GM19438 (cell line): ENCODE measurements at regions not wholly inside any gene's neighbourhood (a gene's known extent, or its start where the extent isn't known, plus 50 kb on each side); places are given as distances from the start of the nearest gene placed in this dataset.

Experiments used
- ATAC-seq: cut with Tn5 transposase; IDR thresholded peaks from one replicate; pipeline ENCODE4 v1.9.1; 2021; ENCODE audit warnings: low read depth; ENCODE audit not compliant: unreplicated experiment

DNA sequence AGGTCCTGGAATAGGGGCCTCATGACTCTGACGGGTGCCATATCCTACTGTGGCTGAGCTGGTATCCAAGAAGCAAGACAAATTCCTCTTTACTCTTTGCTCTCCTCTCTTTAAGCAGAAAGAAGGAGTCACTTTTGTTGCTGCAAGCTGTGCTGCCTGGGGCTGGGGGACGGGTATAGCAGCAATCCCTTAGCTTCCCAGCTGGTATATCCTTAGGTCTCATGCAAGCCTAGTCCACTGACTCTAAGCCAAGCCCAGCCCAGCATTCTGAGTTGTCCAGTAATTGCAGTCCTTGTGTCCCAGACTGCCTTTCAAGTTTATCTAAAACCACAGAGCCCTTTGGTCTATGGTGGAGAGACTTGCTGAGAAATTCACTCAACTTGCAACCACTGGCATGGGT lies 893.0 kb upstream of the PRR20A start:
- ATAC-seq, result no peak

GRCh38 chr13:56271686-56272085 lies 869.0 kb upstream of the PRR20A start:
- ATAC-seq, result no peak

- ATAC-seq, result no peak
Measured at GRCh38 chr13:56283262-56283828, 857.4 kb upstream of the PRR20A start.

- ATAC-seq, result no peak
Measured at GRCh38 chr13:56299650-56300049, 841.1 kb upstream of the PRR20A start.

- no peak for ATAC-seq
Measured at GRCh38 chr13:56314765-56315164, 826.0 kb upstream of the PRR20A start.

DNA sequence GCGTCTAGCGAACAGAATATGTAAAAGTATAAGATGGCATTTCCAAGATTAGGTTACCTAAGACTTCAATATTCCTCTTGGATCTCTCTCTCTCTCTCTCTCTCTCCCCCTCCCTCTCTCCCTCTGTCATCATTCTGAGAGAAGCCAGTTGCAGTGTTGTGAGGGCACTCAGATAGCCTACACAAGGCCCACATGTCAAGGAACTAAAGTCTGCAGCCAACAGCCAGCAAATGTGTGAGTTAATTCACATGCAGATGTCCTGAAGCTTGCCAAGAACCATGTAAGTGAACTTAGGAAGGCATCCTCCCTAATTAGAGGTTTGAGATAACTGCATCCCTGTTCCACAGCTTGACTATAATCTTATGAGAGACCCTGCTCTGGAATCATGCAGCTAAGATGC lies 822.9 kb upstream of the PRR20A start:
- ATAC-seq, result no peak

DNA sequence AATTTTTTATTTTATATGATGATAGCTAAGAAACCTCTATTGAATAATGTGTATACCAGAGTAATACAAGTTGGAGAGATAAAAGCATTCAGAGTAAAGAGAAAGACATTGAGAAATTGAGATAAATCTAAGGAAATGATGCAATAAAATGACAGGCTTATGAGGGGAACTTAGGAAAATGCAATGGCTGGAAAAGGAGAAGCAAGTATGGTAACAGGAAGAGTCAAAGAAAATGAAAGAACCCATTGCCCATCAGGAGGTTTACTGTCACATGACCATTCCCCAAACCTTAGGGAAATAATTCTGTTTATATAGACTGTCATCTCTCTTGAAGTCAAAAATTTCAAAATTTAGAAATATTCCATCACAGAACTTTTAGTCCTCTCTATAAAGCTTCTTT lies 808.0 kb upstream of the PRR20A start:
- ATAC-seq, result no peak

DNA sequence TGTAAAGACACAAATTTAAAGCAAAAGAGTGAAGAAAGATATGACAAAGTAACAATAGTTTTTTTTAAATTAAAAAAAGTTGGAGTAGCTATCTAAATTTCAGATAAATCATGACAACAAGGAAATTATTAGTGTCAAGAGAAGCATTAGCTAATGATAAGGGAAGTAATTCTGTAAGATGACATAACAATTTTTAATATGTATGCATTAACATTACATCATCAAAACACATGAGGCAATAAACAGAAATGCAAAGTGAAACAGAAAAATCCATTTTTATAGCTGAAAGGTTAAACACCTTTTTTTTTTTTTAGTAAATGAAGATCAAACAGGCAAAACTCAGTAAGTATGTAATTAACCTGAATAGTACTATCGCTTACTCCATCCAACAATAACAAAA lies 804.9 kb upstream of the PRR20A start:
- ATAC-seq, result no peak

- ATAC-seq, result no peak
Measured at GRCh38 chr13:56338421-56338820, 802.3 kb upstream of the PRR20A start.

DNA sequence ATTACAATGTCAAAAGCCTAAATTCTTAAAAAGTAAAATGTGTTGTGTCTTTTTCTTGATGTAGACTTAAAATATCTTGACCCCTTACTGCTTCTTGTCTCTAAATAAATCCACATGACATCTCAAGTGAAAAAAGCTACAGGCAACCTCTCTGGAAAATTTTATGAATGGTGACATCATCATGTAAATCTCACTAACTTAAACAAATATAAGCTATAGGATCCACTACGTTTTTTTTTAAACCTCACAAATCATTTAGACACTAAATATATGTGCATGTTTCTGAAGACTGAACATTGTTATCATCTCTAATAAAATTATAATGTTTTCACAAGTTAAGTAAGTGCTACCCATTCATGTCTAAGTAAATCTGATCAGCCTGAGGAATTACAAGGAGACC lies 793.7 kb upstream of the PRR20A start:
- ATAC-seq, result no peak

GRCh38 chr13:56349866-56350265 lies 790.9 kb upstream of the PRR20A start:
- ATAC-seq, result no peak

DNA sequence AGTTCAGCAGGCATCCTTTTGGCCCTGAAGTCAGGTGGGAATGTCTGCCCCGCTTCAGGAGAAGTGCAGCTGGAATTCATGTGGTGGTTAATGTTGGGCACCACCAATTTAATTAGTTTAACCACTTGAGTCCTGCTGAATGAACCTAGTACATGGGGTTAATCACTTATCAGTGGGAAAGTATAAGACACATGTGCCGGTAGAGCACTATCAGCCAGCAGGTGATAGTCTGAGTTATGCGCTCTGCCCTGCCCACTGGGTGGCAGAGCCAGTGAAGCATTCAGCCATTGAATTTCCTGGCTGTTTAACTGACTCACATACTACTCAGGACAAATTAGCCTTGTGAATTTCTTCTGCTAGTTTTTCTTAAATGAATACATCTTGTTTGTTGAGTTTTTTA lies 789.7 kb upstream of the PRR20A start:
- no peak for ATAC-seq

DNA sequence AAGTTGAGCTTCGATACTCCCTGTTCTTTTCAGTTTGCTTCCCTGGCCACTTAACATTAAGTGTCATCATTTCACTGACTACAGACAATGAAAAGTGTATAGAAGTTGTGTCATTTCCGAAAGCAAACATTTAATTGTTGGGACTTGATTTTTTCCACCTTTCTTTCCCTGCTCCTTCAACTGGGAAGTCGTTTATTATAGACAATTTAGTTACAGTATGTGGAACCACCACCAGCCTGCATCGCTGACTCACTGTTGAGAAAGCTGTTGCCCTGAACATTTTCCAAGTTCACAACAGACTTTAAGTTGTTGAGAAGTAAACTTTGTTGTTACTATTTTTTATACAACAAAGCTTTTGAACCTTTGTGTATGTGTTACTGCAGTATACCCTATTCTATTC lies 788.4 kb upstream of the PRR20A start:
- ATAC-seq, result no peak

- ATAC-seq, result no peak
Measured at GRCh38 chr13:56352901-56353300, 787.8 kb upstream of the PRR20A start.

DNA sequence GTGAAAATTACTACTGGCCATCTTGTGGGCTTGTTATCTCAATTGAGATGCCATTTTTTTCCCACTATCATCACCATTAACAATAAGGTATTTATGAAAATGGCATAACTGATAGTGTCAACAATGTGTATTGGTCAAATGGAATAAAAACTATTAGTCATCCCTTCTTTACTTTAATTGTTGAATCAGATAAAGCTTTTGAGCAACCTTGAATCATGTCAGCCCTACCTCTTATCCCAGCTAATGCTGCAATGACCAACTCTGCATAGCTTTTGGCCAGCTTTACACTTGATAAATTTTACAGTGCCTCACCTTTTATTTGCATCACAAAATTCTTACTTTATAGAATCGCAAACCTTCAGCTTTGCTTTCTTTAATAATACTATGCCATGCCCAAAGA lies 784.0 kb upstream of the PRR20A start:
- no peak for ATAC-seq

DNA sequence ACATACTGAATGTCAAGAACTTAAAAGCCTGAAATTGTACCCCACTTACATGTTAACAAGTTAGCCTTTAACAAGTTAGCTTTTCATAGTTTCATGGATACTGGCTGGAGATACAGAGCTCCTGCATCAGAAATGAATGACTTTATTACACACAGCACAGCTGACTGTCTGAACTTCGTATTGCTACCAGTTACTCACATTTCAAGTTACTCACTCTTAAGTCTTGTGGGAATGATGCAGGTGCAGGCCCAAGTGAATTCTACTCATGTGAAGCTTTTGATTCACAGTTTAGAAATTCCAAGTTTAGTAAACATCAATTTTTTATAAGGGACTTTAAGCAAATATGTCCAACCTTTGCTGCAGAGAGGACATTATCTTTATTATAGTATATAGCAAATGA lies 762.2 kb upstream of the PRR20A start:
- ATAC-seq, result no peak

- no peak for ATAC-seq
Measured at GRCh38 chr13:56393549-56393948, 747.2 kb upstream of the PRR20A start.

GRCh38 chr13:56396318-56396717 lies 744.4 kb upstream of the PRR20A start:
- no peak for ATAC-seq

- ATAC-seq, result no peak
Measured at GRCh38 chr13:56400774-56401173, 739.9 kb upstream of the PRR20A start.

- ATAC-seq, result no peak
Measured at GRCh38 chr13:56412856-56413255, 727.9 kb upstream of the PRR20A start.

- no peak for ATAC-seq
Measured at GRCh38 chr13:56424246-56424645, 716.5 kb upstream of the PRR20A start.

DNA sequence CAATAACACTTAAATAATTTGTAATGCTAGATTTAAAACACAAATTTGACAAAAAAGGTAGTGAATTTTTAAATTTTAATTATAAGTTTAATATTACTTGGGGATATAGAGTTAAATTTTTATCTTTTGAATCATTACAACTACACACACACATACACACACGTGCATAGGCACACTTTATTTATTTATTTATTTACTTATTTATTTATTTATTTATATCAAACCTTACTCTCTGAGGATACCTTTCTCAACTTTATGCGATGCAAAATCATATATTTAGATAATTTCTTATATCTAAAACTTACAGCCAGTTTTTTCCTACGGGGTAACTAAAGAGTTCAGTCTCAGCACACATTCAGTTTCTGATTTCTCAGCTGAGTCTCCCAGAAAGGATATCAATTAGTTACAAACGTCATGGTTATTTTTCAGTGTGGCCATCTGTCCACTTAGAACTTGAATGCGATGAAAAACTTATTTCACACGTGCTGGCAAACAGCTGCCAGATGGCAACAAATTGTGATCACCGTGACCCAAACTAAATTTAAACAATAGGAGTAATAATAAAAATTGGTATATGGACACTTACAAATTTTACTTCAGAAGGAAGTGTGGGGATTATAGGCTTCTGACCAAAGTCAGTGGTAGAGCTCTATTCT lies 683.1 kb upstream of the PRR20A start:
- ATAC-seq, result no peak

DNA sequence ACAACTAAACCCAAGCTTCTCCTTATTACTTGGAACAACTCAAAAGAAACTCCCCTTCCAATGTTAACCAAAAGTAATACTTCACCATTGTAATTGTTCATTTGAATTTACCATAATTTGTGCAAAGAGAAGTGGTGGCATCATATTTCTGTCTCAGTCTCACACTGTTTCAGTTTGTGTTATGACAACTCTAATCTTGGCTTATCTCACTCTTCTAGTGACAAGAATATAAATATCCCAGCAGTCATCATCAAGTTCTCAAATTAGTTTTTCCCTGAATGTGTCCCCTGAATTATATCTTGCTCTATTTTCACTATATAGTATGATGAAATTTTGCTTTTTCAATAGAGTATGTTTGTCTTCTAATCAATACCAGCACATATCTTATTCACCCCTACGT lies 681.4 kb upstream of the PRR20A start:
- ATAC-seq, result no peak
